ENCODE measurements at regions not wholly inside any gene's neighbourhood (a gene's known extent, or its start where the extent isn't known, plus 50 kb on each side); places are given as distances from the start of the nearest gene placed in this dataset.

DNA sequence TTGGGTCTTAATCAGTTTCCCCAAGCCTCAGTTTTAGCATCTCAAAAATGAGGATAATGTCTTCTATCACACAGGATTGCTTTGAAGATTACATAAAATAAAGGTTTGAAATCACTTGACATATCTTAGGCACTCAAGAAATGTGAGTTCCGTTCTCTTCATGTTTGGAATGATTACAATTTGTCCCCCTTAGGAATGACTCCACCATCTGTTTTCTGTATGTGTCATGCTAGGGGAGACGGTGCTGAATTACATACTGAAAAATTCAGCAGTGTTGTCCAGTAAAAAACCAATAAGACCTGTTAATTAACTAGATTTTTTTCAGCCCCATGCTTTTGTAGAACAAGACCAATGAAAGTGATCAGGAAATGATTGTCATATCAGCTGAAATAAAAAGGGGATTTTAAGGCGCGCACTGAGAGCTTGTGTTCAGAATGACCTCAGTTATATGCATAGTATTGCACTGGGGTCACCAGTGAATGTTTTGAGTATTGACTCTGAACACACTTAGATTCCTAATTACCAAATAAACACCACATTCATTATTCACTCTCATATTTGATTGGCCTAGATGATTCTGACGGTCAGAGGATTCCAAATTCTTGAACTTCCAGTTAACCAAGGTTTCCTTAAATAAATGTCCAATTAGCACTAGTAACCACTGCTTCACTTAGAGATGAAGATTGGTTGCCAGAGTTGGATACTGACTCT, 114.5 kb upstream of the KCNK2 start:
- no peak for ATAC-seq (ENCODE audit: insufficient read depth, low FRiP score)
- Histone ChIP-seq H3K27ac (ENCODE audit: low read depth in 1 of 2, low read length in 1 of 2) (no peak overlapping the region), H3K9ac (ENCODE audit: insufficient read depth in 1 of 2, low read length in 2 of 2) (no peak overlapping the region), H3K4me1 (ENCODE audit: control insufficient read depth in 5 of 5, insufficient read depth in 5 of 5, low read length in 5 of 5) (no peaks in the 10 kb centered on the region), H3K36me3 (ENCODE audit: control insufficient read depth in 4 of 4, insufficient read depth in 4 of 4, low read length in 4 of 4) (no peaks in the 10 kb centered on the region), H3K9me3 (ENCODE audit: control insufficient read depth in 4 of 4, insufficient read depth in 3 of 4, low read length in 3 of 4) (no peaks in the 10 kb centered on the region), H3K27me3 (ENCODE audit: control insufficient read depth in 3 of 3, insufficient read depth in 3 of 3, low read length in 2 of 3) (no peaks in the 10 kb centered on the region), H3K4me3 (no peak overlapping the region)
- TF ChIP-seq, protein P1, sequence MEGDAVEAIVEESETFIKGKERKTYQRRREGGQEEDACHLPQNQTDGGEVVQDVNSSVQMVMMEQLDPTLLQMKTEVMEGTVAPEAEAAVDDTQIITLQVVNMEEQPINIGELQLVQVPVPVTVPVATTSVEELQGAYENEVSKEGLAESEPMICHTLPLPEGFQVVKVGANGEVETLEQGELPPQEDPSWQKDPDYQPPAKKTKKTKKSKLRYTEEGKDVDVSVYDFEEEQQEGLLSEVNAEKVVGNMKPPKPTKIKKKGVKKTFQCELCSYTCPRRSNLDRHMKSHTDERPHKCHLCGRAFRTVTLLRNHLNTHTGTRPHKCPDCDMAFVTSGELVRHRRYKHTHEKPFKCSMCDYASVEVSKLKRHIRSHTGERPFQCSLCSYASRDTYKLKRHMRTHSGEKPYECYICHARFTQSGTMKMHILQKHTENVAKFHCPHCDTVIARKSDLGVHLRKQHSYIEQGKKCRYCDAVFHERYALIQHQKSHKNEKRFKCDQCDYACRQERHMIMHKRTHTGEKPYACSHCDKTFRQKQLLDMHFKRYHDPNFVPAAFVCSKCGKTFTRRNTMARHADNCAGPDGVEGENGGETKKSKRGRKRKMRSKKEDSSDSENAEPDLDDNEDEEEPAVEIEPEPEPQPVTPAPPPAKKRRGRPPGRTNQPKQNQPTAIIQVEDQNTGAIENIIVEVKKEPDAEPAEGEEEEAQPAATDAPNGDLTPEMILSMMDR (IDR thresholded peaks at IDR 0.05; ENCODE audit: control extremely low read depth, extremely low read depth), result no peak
- DNase-seq, result no peak
- 67 to 76% methylated on average over 5 of the region's 5 CpGs for WGBS, 2 donors

DNA sequence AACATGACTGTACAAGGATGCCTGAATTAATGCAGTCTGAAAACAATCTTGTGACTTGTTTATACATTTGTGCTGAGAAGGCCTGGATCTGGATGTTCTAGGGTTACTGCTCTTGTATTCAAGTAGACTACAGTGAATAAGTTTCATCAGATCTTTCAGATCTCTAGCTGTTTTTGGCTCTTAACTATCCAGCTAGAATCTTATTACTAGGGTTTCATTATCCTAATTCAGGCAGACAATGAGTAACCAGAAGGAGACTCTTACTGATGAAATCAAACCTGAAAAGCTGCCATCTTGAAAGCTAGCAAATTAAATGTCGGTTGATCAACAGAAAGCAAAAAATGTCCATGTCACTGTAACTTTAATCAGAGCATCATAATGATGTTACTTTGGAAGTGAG, 112.5 kb upstream of the KCNK2 start:
- Histone ChIP-seq H3K4me1 (ENCODE audit: control insufficient read depth in 5 of 5, insufficient read depth in 5 of 5, low read length in 5 of 5) (no peaks in the 10 kb centered on the region), H3K4me3 (no peak overlapping the region), H3K36me3 (ENCODE audit: control insufficient read depth in 4 of 4, insufficient read depth in 4 of 4, low read length in 4 of 4) (no peaks in the 10 kb centered on the region), H3K27ac (ENCODE audit: low read depth in 1 of 2, low read length in 1 of 2) (no peak overlapping the region), H3K9ac (ENCODE audit: insufficient read depth in 1 of 2, low read length in 2 of 2) (no peak overlapping the region), H3K27me3 (ENCODE audit: control insufficient read depth in 3 of 3, insufficient read depth in 3 of 3, low read length in 2 of 3) (no peaks in the 10 kb centered on the region), H3K9me3 (ENCODE audit: control insufficient read depth in 4 of 4, insufficient read depth in 3 of 4, low read length in 3 of 4) (no peaks in the 10 kb centered on the region)
- DNase-seq (no peak), ATAC-seq (ENCODE audit: insufficient read depth, low FRiP score) (no peak)
- TF ChIP-seq, protein P1 (IDR thresholded peaks at IDR 0.05; ENCODE audit: control extremely low read depth, extremely low read depth), result no peak
- WGBS, 2 donors, result 87 to 90% methylated on average over 1 of the region's 1 CpG

DNA sequence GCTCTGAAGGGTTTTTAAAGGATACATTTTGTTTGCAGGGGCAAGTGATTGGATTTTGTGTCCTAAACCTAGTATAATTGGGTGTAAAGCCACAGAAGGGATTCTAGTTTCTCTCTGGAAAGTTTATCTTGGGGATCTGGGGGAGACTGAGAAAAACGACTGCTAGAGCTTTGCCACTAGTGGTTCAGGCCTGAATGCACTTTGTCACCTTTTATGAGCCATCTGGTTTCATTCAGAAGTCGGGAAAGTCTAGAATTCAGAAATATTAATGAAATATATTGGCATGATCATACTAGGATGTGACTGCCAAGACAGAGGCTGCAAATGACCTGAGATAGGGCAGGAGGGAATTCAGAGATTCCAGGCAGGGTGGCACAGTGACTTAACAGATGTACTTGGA, 111.5 kb upstream of the KCNK2 start:
- Histone ChIP-seq H3K4me1 (ENCODE audit: control insufficient read depth in 5 of 5, insufficient read depth in 5 of 5, low read length in 5 of 5) (no peaks in the 10 kb centered on the region), H3K27ac (ENCODE audit: low read depth in 1 of 2, low read length in 1 of 2) (no peak overlapping the region), H3K9me3 (ENCODE audit: control insufficient read depth in 4 of 4, insufficient read depth in 3 of 4, low read length in 3 of 4) (no peaks in the 10 kb centered on the region), H3K4me3 (no peak overlapping the region), H3K9ac (ENCODE audit: insufficient read depth in 1 of 2, low read length in 2 of 2) (no peak overlapping the region), H3K27me3 (ENCODE audit: control insufficient read depth in 3 of 3, insufficient read depth in 3 of 3, low read length in 2 of 3) (no peaks in the 10 kb centered on the region), H3K36me3 (ENCODE audit: control insufficient read depth in 4 of 4, insufficient read depth in 4 of 4, low read length in 4 of 4) (no peaks in the 10 kb centered on the region)
- DNase-seq, result no peak
- ATAC-seq (ENCODE audit: insufficient read depth, low FRiP score), result no peak
- 40 to 54% methylated on average over 2 of the region's 2 CpGs for WGBS, 2 donors
- TF ChIP-seq, protein P1 (IDR thresholded peaks at IDR 0.05; ENCODE audit: control extremely low read depth, extremely low read depth), result no peak

DNA sequence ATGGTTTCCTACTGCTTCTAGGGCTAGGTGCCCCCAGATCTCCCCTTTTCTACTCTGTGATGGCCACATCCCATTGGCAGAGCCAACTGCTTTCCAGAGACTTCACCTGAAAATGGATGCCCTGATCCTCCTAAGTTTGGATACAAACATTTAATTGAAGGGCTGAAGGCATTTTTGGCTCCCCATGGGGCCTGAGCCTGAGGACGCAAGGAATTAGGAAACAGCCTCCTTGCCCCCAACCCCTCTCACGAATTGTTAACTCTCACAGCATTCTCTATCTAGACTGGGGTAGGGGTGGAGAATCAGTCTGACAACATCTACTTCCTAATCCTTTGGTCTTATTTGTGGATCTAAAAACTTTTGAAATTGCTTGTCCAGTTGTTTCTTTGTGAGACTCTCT, 108.5 kb upstream of the KCNK2 start:
- no peaks in the 10 kb centered on the region for H3K4me1 ChIP-seq (ENCODE audit: control insufficient read depth in 5 of 5, insufficient read depth in 5 of 5, low read length in 5 of 5)
- 84 to 89% methylated on average over 2 of the region's 2 CpGs for WGBS, 2 donors
- H3K36me3 ChIP-seq (ENCODE audit: control insufficient read depth in 4 of 4, insufficient read depth in 4 of 4, low read length in 4 of 4), result no peaks in the 10 kb centered on the region
- no peak overlapping the region for H3K4me3 ChIP-seq
- DNase-seq (no peak), ATAC-seq (ENCODE audit: insufficient read depth, low FRiP score) (no peak)
- no peak overlapping the region for H3K9ac ChIP-seq (ENCODE audit: insufficient read depth in 1 of 2, low read length in 2 of 2)
- H3K9me3 ChIP-seq (ENCODE audit: control insufficient read depth in 4 of 4, insufficient read depth in 3 of 4, low read length in 3 of 4), result no peaks in the 10 kb centered on the region
- TF ChIP-seq, protein P1 (IDR thresholded peaks at IDR 0.05; ENCODE audit: control extremely low read depth, extremely low read depth), result no peak
- no peak overlapping the region for H3K27ac ChIP-seq (ENCODE audit: low read depth in 1 of 2, low read length in 1 of 2)
- H3K27me3 ChIP-seq (ENCODE audit: control insufficient read depth in 3 of 3, insufficient read depth in 3 of 3, low read length in 2 of 3), result no peaks in the 10 kb centered on the region
